ENCODE measurements at regions not wholly inside any gene's neighbourhood (a gene's known extent, or its start where the extent isn't known, plus 50 kb on each side); places are given as distances from the start of the nearest gene placed in this dataset.

DNA sequence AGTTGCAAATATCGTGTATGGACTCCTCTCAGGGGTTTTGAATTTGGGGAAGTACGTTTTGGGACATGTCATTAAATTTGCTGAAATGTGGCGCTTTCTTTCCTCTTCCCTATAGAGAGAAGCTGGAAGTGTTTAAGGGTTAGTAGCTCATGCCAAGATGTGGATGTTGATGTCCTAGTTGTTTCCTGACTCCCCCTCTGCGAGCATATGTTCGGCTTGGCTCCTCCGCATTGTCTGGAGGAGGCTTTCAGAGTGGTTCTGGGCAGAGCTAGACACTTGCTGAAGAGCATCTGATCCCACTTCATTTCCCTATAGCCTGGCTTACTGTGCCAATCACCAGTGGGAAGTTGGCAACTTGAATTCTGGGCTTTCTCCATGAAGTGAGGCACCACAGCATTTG is 347.4 kb upstream of the B3GALT2 start (continued):
- TF ChIP-seq ZNF302 (CRISPR knock-in tag; IDR thresholded peaks at IDR 0.05), result no peak

DNA sequence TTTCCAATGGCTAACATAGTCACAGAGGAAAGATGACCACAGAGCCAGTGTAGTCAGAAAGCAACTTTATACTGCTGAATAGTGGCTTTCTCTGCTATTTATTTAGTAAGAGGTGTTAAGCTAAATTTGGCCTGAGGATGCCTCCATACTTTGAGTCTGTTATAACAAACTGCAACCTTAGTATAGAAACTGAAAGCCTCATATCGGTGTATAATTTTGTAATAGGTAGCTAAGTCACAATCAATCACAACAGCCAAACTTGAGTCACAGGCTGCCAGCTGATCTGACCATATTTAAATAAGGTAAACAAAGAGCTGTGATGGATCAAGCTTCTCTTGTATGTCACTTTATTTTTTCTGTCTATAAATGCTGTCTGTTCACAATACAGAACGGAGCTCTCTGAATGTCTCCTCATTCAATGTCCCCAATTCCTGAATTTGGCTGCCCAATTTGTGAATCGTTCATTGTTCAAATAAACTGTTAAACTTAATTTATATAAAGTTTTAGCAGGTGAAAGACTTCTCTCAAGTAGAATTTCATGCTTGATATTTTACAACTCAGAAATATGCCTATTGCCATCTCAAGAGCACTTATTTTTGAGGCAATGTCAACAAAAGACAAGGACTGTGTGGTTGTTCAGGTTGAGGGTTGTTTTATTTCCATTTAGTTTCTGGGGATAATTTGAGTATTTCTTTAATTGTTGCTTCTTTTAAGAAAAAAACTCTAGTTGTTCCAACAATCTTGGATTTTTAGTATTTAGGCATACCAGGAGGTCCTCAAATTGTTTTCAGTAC is 339.7 kb upstream of the B3GALT2 start:
- H3K27ac ChIP-seq, result no peak overlapping the region
- FAIRE-seq (no peak), DNase-seq (ENCODE audit: low read depth in 1 of 2, low spot score in 1 of 2) (no peak), ATAC-seq (no peak)
- no peaks in the 10 kb centered on the region for H3K4me1 ChIP-seq
- ChIA-PET CTCF (no interaction called here), POLR2A (no interaction called here)
- H3K9me3 ChIP-seq, result no peaks in the 10 kb centered on the region
- no peak overlapping the region for H3K4me3 ChIP-seq
- no peak overlapping the region for H3K4me2 ChIP-seq
- 80% methylated on average over 3 of the region's 3 CpGs for WGBS (ENCODE audit: missing lambda C conversion rate)
- TF ChIP-seq, protein P1, sequence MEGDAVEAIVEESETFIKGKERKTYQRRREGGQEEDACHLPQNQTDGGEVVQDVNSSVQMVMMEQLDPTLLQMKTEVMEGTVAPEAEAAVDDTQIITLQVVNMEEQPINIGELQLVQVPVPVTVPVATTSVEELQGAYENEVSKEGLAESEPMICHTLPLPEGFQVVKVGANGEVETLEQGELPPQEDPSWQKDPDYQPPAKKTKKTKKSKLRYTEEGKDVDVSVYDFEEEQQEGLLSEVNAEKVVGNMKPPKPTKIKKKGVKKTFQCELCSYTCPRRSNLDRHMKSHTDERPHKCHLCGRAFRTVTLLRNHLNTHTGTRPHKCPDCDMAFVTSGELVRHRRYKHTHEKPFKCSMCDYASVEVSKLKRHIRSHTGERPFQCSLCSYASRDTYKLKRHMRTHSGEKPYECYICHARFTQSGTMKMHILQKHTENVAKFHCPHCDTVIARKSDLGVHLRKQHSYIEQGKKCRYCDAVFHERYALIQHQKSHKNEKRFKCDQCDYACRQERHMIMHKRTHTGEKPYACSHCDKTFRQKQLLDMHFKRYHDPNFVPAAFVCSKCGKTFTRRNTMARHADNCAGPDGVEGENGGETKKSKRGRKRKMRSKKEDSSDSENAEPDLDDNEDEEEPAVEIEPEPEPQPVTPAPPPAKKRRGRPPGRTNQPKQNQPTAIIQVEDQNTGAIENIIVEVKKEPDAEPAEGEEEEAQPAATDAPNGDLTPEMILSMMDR (IDR thresholded peaks at IDR 0.05), result no peak
- TF ChIP-seq RARB (CRISPR knock-in tag; IDR thresholded peaks at IDR 0.05), result no peak
- TF ChIP-seq NPAS2 (CRISPR knock-in tag; IDR thresholded peaks at IDR 0.05; ENCODE audit: borderline replicate concordance), result no peak
- no peak for TF ChIP-seq ESRRA (IDR thresholded peaks at IDR 0.05; ENCODE audit: borderline replicate concordance, low read length)
- no peak for TF ChIP-seq POLR2A (IDR thresholded peaks at IDR 0.05; ENCODE audit: low read length)
- TF ChIP-seq HOXA7 (CRISPR knock-in tag; IDR thresholded peaks at IDR 0.05), result no peak
- no peak for TF ChIP-seq BHLHE40 (IDR thresholded peaks at IDR 0.05; ENCODE audit: low read depth, low read length)
- no peak for TF ChIP-seq HOXB13 (CRISPR knock-in tag; IDR thresholded peaks at IDR 0.05; ENCODE audit: low read depth)
- TF ChIP-seq CBX2 (IDR thresholded peaks at IDR 0.05; ENCODE audit: borderline replicate concordance, low read depth), result no peak
- no peak for TF ChIP-seq SMC3 (IDR thresholded peaks at IDR 0.05)
- no peak for TF ChIP-seq CHD2 (IDR thresholded peaks at IDR 0.05; ENCODE audit: low read length, partially characterized antibody)
- TF ChIP-seq EHF (CRISPR knock-in tag; IDR thresholded peaks at IDR 0.05), result no peak
- TF ChIP-seq, protein P2, sequence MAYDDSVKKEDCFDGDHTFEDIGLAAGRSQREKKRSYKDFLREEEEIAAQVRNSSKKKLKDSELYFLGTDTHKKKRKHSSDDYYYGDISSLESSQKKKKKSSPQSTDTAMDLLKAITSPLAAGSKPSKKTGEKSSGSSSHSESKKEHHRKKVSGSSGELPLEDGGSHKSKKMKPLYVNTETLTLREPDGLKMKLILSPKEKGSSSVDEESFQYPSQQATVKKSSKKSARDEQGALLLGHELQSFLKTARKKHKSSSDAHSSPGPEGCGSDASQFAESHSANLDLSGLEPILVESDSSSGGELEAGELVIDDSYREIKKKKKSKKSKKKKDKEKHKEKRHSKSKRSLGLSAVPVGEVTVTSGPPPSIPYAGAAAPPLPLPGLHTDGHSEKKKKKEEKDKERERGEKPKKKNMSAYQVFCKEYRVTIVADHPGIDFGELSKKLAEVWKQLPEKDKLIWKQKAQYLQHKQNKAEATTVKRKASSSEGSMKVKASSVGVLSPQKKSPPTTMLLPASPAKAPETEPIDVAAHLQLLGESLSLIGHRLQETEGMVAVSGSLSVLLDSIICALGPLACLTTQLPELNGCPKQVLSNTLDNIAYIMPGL (CRISPR knock-in tag; IDR thresholded peaks at IDR 0.05; ENCODE audit: borderline replicate concordance), result no peak
- TF ChIP-seq HEYL (CRISPR knock-in tag; IDR thresholded peaks at IDR 0.05), result no peak
- no peak for TF ChIP-seq MAFK (IDR thresholded peaks at IDR 0.05; ENCODE audit: partially characterized antibody)

DNA sequence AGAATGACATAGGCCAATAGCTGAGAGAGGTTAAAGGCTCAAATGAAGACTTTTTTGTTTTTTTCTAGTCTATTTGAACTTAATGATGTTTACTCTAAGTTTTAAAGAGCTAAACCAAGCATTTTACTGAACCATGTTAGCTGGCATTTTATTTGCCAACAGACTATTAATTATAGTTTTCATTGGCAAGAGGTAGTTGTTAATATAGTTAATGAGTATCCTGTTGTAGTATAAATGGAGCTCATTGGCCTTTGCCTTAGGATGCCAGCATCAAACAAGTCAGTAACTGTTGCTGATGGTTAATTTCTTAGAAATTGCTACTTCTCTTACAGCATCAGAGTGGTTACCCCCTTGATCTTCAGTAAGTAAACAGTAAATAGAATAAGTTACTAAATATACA is 339.0 kb upstream of the B3GALT2 start:
- POLR2A ChIA-PET, result no interaction called here
- H3K9me3 ChIP-seq, result no peaks in the 10 kb centered on the region
- ATAC-seq (no peak), FAIRE-seq (no peak), DNase-seq (ENCODE audit: low read depth in 1 of 2, low spot score in 1 of 2) (no peak)
- H3K4me1 ChIP-seq, result no peaks in the 10 kb centered on the region
- no peak overlapping the region for H3K27ac ChIP-seq
- CTCF ChIA-PET, result no interaction called here
- TF ChIP-seq TFCP2L1 (CRISPR knock-in tag; IDR thresholded peaks at IDR 0.05), result no peak
- TF ChIP-seq SREBF2 (IDR thresholded peaks at IDR 0.05), result no peak
- TF ChIP-seq, protein P3, sequence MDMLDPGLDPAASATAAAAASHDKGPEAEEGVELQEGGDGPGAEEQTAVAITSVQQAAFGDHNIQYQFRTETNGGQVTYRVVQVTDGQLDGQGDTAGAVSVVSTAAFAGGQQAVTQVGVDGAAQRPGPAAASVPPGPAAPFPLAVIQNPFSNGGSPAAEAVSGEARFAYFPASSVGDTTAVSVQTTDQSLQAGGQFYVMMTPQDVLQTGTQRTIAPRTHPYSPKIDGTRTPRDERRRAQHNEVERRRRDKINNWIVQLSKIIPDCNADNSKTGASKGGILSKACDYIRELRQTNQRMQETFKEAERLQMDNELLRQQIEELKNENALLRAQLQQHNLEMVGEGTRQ (IDR thresholded peaks at IDR 0.05), result no peak
- TF ChIP-seq CHD4 (IDR thresholded peaks at IDR 0.05; ENCODE audit: borderline replicate concordance), result no peak
- no peak for TF ChIP-seq CEBPB (IDR thresholded peaks at IDR 0.05)
- TF ChIP-seq, protein P4, sequence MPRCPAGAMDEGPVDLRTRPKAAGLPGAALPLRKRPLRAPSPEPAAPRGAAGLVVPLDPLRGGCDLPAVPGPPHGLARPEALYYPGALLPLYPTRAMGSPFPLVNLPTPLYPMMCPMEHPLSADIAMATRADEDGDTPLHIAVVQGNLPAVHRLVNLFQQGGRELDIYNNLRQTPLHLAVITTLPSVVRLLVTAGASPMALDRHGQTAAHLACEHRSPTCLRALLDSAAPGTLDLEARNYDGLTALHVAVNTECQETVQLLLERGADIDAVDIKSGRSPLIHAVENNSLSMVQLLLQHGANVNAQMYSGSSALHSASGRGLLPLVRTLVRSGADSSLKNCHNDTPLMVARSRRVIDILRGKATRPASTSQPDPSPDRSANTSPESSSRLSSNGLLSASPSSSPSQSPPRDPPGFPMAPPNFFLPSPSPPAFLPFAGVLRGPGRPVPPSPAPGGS (IDR thresholded peaks at IDR 0.05), result no peak
- TF ChIP-seq, protein P5, sequence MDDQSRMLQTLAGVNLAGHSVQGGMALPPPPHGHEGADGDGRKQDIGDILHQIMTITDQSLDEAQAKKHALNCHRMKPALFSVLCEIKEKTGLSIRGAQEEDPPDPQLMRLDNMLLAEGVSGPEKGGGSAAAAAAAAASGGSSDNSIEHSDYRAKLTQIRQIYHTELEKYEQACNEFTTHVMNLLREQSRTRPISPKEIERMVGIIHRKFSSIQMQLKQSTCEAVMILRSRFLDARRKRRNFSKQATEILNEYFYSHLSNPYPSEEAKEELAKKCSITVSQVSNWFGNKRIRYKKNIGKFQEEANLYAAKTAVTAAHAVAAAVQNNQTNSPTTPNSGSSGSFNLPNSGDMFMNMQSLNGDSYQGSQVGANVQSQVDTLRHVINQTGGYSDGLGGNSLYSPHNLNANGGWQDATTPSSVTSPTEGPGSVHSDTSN (IDR thresholded peaks at IDR 0.05), result no peak
- no peak for TF ChIP-seq CBX8 (IDR thresholded peaks at IDR 0.05)
- no peak for TF ChIP-seq EHMT2 (IDR thresholded peaks at IDR 0.05; ENCODE audit: low read depth)
- TF ChIP-seq RCOR1 (IDR thresholded peaks at IDR 0.05; ENCODE audit: low read depth, low read length), result no peak
- TF ChIP-seq ZNF302 (CRISPR knock-in tag; IDR thresholded peaks at IDR 0.05), result no peak
- no peak for TF ChIP-seq JUN (IDR thresholded peaks at IDR 0.05)
- no peak overlapping the region for H3K4me3 ChIP-seq
- no peak overlapping the region for H3K4me2 ChIP-seq

Data from A549 (cell line).